ENCODE measurements at regions not wholly inside any gene's neighbourhood (a gene's known extent, or its start where the extent isn't known, plus 50 kb on each side); places are given as distances from the start of the nearest gene placed in this dataset.

DNA sequence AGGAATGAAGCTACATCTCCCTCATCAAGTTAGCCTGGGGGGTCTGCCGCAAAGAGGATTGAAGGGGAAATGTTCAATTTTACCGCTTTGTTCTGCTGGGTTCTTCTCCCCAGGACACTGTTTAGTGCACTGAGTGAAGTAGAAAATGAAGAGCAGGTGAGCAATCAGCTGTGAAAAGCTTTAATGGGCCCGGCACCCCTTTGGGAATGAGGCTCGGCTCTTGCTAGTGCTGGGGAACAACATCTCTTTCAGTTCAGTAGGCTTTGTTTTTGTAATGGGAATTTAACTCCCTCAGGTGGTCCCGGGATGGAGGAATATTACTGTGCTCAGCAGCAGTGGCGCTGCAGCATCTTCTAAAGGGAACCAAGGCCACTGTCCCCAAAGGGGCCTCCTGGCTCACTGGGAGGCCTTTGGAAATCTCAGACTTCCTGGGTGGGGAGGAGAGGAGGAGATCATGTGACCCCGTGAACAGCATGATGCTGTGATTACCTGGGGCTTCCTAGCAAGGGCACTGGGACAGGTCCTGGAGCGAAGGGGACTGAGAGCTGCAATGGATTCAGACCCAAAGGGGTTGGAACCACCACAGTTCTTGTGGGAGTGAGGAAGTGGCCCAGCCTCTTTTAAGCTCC is 85.2 kb upstream of the MAX start:
- no peak for DNase-seq

GRCh38 chr14:65190312-65190711 is 88.0 kb upstream of the MAX start:
- no peak for DNase-seq

DNA sequence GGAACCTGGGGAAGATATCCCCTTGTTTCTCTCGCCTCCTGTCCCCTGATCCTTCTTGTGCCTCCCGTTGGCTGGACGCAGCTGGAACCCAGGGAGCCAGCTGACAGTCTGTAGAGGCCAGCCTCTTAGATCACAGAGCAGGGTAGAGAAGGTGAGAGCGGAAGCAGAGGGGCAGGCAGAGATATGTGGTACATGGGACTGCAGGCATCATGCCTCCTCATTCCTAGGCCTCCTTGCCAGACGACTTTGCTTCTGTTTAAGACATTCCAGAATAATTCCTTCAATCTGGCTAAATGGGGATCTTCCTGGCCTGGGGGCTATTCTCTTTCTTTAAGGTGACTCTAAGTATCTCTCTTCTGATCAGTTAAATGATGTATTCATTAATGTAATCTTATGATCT is 89.4 kb upstream of the MAX start:
- DNase-seq = no peak

DNA sequence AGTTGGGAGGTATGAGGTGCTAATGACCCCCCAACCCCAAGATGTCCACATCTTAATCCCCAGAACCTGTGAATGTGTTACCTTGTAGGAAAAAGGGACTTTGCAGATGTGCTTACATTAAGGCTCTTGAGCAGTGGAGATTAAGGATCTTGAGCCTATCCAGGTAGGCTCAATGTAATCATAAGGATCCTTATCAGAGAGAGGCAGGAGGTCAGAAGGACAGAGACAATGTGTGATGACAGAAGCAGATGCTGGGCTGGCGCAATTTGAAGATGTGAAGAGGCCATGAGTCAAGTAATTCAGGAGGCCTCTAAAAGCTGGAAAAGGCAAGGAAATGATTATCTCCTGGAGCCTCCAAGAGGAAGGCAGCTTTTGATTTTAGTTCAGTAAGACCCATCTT is 90.4 kb upstream of the MAX start:
- no peak for DNase-seq

DNA sequence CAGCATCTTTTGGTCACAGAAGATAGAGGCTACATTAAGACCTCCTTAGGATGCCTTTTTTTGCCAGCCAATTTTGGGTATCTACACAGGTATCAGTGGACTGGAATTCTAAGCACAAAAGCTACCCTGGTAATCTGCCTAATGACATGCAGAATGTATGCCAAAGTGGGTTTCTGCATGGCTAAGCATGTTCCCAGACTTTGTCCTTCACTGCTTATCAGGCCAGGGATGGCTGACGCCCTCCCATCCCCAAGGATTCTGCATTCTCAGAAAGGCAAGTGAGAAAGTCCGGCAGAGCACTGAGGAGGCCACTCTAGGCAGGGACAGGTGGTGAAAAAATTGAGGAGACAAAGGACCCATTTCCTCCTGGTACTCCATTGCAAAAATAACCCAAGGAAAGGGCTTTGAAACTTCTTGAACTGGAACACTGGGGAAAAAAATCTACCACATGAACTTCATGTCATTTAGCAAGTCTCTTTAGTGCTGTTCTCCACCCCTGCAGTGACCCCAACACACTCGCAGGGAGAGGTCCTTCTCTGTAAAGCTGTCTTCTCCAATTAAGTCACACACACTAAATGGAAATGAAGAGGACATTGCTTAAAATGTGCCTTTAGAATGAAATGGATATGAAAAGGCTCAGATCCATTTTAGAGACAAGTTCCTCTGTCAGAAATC is 91.7 kb upstream of the MAX start:
- no peak for DNase-seq

DNA sequence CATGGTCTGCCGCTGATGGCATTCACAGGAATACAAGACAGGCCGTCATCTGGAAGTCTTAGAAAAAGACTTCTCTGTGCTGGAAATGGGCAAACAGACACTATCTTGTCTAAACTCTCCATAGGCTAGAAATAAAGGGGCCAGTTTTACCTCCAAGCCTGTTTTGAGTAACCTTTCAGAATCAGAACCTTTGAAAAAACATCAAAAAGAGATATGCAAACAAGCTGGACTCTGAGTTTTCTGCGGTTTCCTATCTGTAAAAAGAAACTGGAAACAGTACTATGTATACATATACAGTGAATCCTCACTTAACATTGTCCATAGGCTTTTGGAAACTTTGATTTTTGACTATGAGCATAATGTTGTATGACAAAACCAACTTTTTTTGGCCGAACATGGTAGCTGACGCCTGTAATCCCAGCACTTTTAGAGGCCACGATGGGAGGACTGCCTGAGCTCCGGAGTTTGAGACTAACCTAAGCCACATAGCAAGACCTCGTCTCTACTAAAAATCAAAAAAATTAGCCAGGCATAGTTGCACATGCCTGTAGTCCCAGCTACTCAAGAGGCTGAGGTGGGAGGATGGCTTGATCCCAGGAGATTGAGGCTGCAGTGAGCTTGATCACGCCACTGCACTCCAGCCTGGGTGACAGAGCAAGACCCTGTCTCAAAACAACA is 92.9 kb upstream of the MAX start:
- DNase-seq = no peak

DNA sequence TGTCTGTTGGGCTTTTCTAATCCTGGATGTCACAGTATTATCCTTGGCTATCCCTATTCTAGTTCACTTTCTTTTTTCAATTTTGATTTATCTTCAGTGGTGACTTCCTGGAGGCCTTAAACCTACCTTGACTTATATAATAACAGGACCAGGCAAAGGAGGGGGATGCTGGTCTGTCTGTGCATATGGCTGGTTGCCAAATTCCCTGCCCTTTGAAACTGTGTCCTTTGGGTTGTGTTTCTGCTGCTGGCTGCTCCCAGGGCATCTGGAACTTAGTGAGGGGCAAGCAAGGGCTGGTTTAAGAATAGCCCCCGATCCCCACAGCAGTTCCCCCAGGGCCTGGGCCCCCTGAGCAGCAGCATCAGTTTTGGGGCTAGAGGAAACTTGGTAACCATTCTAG is 96.0 kb upstream of the MAX start:
- no peak for DNase-seq

GRCh38 chr14:65200454-65200853 is 98.1 kb upstream of the MAX start:
- no peak for DNase-seq

DNA sequence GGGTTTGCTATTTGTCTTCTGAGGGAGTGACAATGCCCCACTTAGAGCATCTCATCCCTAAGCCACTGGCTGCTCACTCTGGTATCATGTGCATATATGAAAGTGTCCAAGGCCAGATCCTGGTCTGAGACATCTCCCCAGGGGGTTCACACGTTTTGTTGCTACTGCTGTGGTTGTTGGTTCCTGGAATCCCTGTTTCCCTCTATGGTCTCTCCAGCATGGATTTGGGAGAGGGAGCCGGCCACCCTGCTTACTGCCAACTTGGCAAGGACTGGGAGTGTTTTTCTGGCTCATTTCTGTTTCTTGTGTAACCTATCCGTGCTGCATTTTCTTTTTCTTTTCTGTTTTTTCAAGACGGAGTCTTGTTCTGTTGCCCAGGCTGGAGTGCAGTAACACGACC is 101.3 kb upstream of the MAX start:
- DNase-seq = no peak

- DNase-seq = no peak
These were observed 101.7 kb upstream of the MAX start for GRCh38 chr14:65204056-65204455.

DNA sequence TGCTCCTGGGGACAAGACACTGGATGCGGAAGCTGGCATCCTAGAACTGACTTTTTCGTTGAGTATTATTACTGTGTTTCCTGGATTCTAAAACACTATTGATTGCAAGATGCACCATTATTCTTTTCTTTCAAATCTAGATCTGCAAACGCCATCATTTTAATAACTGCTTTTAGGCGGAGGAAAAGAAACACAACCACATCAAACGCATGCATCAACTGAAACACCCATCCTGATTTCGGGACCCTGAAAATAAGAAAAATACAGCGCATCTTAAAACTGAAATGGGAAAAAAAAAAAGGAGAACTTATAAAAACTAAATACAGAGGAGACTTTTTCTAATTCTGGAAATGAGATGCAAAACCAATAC is 103.7 kb upstream of the MAX start:
- DNase-seq = no peak

GRCh38 chr14:65206448-65207096 is 104.3 kb upstream of the MAX start:
- DNase-seq = no peak

DNA sequence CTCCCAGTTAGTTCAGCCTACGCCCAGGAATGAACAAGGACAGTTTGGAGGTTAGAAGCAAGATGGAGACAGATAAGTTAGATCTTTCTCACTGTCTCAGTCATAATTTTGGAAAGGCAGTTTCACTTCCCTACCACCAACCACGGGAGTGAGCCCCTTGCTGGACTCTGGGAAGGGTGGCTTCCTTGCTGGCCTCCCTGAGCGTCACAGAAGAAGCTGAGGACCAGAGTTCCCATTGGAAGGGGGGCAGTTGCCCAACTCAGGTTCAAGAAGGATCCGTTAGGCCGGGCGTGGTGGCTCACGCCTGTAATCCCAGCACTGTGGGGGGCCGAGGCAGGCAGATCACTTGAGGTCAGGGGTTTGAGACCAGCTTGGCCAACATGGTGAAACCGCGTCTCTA is 106.2 kb upstream of the MAX start:
- DNase-seq = no peak

DNA sequence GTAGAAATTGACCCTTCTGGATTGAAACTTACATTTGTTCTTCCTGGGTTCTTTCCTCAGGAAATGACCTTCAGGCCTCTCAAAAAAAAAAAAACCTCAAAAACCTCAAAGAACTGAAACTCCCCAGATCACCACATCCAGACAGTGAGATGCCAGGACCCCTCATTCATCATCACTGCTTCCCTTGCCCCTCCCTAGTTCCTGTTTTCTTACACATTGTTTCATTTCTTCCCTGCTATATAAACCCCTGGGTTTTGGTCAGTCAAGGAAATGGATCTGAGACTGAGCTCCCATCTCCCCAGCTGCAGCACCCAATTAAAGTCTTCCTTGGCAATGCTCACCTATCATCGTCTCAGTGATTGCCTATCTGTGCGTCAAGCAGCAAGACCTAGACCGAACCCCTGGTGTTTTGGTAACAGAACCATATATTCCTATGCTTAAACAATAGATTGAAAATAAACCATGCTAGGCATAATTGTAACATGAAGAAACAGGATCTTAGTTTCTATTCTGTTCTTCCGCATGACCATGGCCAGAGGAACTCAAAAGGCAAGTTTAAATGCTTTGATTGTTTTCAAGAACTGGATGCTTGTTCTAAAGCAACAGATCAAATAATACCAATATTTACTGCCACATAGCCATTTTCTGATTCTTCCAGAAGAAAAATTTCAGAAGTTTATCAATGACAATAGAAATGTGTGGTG is 108.0 kb upstream of the MAX start:
- DNase-seq = no peak

GRCh38 chr14:65210822-65211182 is 108.5 kb upstream of the MAX start:
- no peak for DNase-seq

- no peak for DNase-seq
These were observed 109.1 kb upstream of the MAX start for GRCh38 chr14:65211341-65211987.

DNA sequence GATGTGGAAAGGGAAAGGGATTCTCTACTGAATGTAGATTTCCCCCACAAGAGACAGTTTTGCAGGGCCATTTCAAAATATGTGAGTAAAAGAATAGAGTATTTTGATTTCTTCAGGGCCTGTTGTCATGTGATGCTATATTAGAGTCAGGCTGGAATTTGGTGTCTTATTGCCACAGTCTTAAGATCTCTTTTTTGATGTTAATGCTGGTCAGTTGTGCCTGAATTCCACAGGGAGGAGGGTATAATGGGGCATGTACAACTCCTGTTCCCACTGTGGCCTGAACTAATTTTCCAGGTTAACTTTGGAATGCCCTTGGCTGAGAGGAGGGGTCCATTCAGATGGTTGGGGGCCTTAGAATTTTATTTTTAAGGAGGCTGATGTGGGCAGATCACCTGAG is 111.0 kb upstream of the MAX start:
- no peak for DNase-seq

DNA sequence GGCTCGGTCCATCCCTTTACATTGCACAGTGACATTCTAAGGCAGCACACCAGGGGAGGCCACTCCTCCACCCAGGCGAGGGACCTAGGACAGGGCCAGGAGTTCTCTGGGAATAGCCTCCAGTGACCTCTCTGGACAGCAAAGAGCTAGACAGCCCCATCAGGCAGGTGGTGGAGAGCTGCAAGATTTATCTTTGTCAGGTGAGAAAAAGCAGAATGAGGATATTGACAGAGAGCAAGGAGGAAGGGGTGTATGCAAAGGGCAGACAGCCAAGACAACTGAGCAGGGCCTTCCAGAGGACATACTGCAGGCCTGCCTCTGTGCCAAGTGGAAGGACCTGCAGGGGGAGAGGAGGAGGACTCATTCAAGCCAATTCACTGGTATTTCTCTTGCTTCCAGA is 112.4 kb upstream of the MAX start:
- DNase-seq = no peak

DNA sequence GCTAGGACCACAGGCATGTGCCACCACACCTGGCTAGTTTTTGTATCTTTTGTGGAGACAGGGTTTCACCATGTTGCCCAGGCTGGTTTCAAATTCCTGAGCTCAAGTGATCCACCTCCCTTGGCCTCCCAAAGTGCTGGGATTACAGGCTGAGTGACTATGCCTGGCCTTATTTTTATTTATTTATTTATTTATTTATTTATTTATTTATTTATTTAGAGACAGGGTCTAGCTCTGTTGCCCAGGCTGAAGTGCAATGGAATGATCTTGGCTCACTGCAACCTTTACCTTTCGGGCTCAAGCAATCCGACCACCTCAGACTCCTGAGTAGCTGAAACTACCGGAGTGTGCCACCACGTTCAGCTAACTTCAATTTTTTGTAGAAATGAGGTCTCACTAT is 117.0 kb upstream of the MAX start:
- no peak for DNase-seq

DNA sequence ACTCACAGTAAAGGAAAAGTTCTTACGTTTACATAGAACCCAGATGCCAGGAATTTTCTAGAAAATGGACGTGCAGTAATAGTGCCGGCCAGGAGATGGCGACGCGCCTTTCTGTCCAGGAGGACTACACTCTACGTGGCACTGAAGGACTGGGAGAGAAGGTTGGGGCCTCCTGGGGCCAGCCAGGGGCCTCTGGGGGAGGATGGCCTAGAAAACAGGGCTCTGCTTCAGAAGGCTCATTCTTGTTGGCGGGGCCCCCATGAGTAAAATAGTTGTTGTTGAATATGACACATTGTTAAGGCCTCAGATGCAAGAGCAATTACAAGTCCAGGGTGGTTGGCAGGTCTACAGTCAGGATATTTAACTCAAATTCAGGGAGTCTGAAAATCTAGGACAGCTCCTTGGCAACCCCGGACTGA is 120.1 kb upstream of the MAX start:
- DNase-seq = no peak

GRCh38 chr14:65223636-65224035 is 121.3 kb upstream of the MAX start:
- DNase-seq = no peak

- no peak for DNase-seq
These were observed 122.5 kb upstream of the MAX start for GRCh38 chr14:65224799-65225198.
